Suprapubic skin (tissue), 3 donors: ENCODE measurements at regions not wholly inside any gene's neighbourhood (a gene's known extent, or its start where the extent isn't known, plus 50 kb on each side); places are given as distances from the start of the nearest gene placed in this dataset.

Experiments used
- CTCF ChIP-seq, 2 donors: fragments of 200-600 bp in 1 of 2; fragments of 450-650 bp in 1 of 2; sonication (generic) in 1 of 2; IDR thresholded peaks; one replicate each; pipeline ENCODE4 v1.5.1; 2016 to 2019; ENCODE audit warnings: antibody characterized with exemption in 2 of 2, mild to moderate bottlenecking in 1 of 2, moderate library complexity in 1 of 2
- EP300 ChIP-seq: sonication (generic); formaldehyde crosslinking; IDR thresholded peaks from one replicate; pipeline ENCODE4 v1.6.1; 2017; ENCODE audit warnings: antibody characterized with exemption

DNA sequence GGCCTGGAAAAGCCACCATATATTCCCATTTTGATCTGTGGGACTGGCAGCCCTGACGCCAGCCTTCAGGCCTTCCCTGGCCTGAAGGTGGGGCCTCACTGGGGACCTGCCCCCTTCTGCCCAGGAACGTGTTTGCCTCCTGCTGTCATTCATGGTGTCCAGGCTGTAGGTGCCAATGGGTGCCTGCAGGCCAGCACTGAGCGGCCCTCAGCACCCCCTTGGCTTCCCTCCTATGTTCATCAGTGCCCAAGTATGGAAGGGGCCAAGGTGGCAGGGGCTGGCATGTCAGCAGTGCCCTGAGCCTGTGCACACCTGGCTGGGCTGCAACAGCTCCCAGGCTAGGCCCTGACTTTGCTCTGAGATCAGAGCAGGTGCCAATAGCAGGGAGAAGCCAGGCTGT, 800.3 kb upstream of the RAB6C start:
- TF ChIP-seq CTCF (IDR thresholded peaks at IDR 0.05) (no peak), EP300 (no peak)
